CD14-positive monocyte (primary cell): ENCODE measurements at regions not wholly inside any gene's neighbourhood (a gene's known extent, or its start where the extent isn't known, plus 50 kb on each side); places are given as distances from the start of the nearest gene placed in this dataset.

Experiments
- DNase-seq, 3 donors: peaks; one replicate each; pipeline ENCODE4 v3.0.0-alpha.2; 2011 to 2022
- H2AFZ ChIP-seq: 2 replicates; pipeline ENCODE4 v1.6.0; 2012; ENCODE audit warnings: mild to moderate bottlenecking, low read depth, low read length, inconsistent platforms; ENCODE audit not compliant: insufficient read depth, poor library complexity, severe bottlenecking
- H3K27ac ChIP-seq, 2 donors: 1 replicate in 1 of 2; 2 replicates in 1 of 2; pipeline ENCODE4 v1.5.1; 2012 to 2013; ENCODE audit warnings: low read length in 2 of 2, control low read depth in 1 of 2, inconsistent platforms in 1 of 2, low read depth in 1 of 2, mild to moderate bottlenecking in 1 of 2
- H3K27me3 ChIP-seq, 2 donors: one replicate each; pipeline versions ENCODE4 v1.6.0 to v1.6.1; 2011 to 2013; ENCODE audit warnings: low read length in 2 of 2; ENCODE audit not compliant: control insufficient read depth in 2 of 2, insufficient read depth in 2 of 2
- H3K36me3 ChIP-seq, 2 donors: replicated peaks in 1 of 2; 1 replicate in 1 of 2; 2 replicates in 1 of 2; pipeline versions ENCODE4 v1.5.1 to v1.6.1; 2012 to 2013; ENCODE audit warnings: low read length in 2 of 2, control low read depth in 1 of 2, inconsistent platforms in 1 of 2, mild to moderate bottlenecking in 1 of 2; ENCODE audit not compliant: insufficient read depth in 2 of 2, control insufficient read depth in 1 of 2
- H3K4me1 ChIP-seq, 2 donors: 1 replicate in 1 of 2; 2 replicates in 1 of 2; pipeline versions ENCODE4 v1.5.1 to v1.6.1; 2012 to 2013; ENCODE audit warnings: low read length in 2 of 2, control low read depth in 1 of 2, inconsistent platforms in 1 of 2, mild to moderate bottlenecking in 1 of 2, moderate library complexity in 1 of 2; ENCODE audit not compliant: insufficient read depth in 2 of 2, control insufficient read depth in 1 of 2
- H3K4me2 ChIP-seq: replicated peaks from 2 replicates; pipeline ENCODE3; 2012; ENCODE audit warnings: low read length, moderate library complexity, mild to moderate bottlenecking; ENCODE audit not compliant: poor library complexity, severe bottlenecking; ENCODE audit errors: extremely low read depth
- H3K4me3 ChIP-seq, 3 experiments: fragments of 200-600 bp in 1 of 3; sonication (generic) in 1 of 3; replicated peaks in 1 of 3; 1 replicate in 2 of 3; 2 replicates in 1 of 3; pipeline ENCODE4 v1.5.1; 2011 to 2013; ENCODE audit warnings: low read length in 3 of 3, mild to moderate bottlenecking in 3 of 3, control low read depth in 2 of 3, low read depth in 2 of 3, inconsistent platforms in 1 of 3, moderate library complexity in 1 of 3
- H3K79me2 ChIP-seq: 2 replicates; pipeline ENCODE4 v1.6.0; 2012; ENCODE audit warnings: mild to moderate bottlenecking, control low read depth, inconsistent platforms, low read length, moderate library complexity; ENCODE audit not compliant: insufficient read depth
- H3K9ac ChIP-seq: 2 replicates; pipeline ENCODE4 v1.6.0; 2017; ENCODE audit warnings: low read length, mild to moderate bottlenecking; ENCODE audit not compliant: insufficient read depth, poor library complexity, severe bottlenecking
- H3K9me3 ChIP-seq, 2 donors: replicated peaks in 1 of 2; 1 replicate in 1 of 2; 2 replicates in 1 of 2; pipeline versions ENCODE4 v1.5.1 to v1.6.1; 2012 to 2013; ENCODE audit warnings: low read length in 2 of 2, control low read depth in 1 of 2; ENCODE audit not compliant: control insufficient read depth in 1 of 2, insufficient read depth in 1 of 2
- H4K20me1 ChIP-seq: 2 replicates; pipeline ENCODE4 v1.6.0; 2012; ENCODE audit warnings: mild to moderate bottlenecking, low read length, control low read depth, moderate library complexity; ENCODE audit not compliant: insufficient read depth
- H3K27ac Mint-ChIP-seq, 7 donors: one replicate each; pipeline ENCODE4 v1.8.0; 2020; ENCODE audit warnings: mild to moderate bottlenecking in 7 of 7, mixed read lengths in 7 of 7, moderate library complexity in 6 of 7, inconsistent platforms in 2 of 7
- H3K27me3 Mint-ChIP-seq, 3 donors: one replicate each; pipeline ENCODE4 v1.8.0; 2021 to 2022; ENCODE audit warnings: low read depth in 3 of 3, mild to moderate bottlenecking in 3 of 3, mixed read lengths in 3 of 3, moderate library complexity in 3 of 3, inconsistent platforms in 1 of 3
- H3K36me3 Mint-ChIP-seq, 2 donors: one replicate each; pipeline ENCODE4 v1.8.0; 2020; ENCODE audit warnings: mixed read lengths in 2 of 2, inconsistent platforms in 1 of 2, mild to moderate bottlenecking in 1 of 2
- H3K4me1 Mint-ChIP-seq: one replicate; pipeline ENCODE4 v1.8.0; 2020; ENCODE audit warnings: mild to moderate bottlenecking, mixed read lengths
- H3K4me3 Mint-ChIP-seq, 2 donors: one replicate each; pipeline ENCODE4 v1.8.0; 2020; ENCODE audit warnings: mild to moderate bottlenecking in 2 of 2, mixed read lengths in 2 of 2, moderate library complexity in 1 of 2
- H3K9me3 Mint-ChIP-seq, 7 donors: one replicate each; pipeline ENCODE4 v1.8.0; 2020 to 2022; ENCODE audit warnings: mixed read lengths in 7 of 7, mild to moderate bottlenecking in 6 of 7, moderate library complexity in 6 of 7, inconsistent platforms in 2 of 7
- WGBS: methylation state at CpG from one replicate; pipeline ENCODE4 v1.1.5; 2013; ENCODE audit warnings: missing lambda C conversion rate; ENCODE audit not compliant: insufficient coverage; 5-methylcytosine and 5-hydroxymethylcytosine counted together
- intact Hi-C, 2 donors: fragments of 100-400 bp; cut with micrococcal nuclease; formaldehyde crosslinking; loops; one replicate each; pipeline versions ENCODE4 v1.15.0 to v1.15.1; 2023
- TF ChIP-seq, protein P1 (sequence below): fragments of 200-600 bp; IDR thresholded peaks from one replicate; pipeline ENCODE4 v1.8.0; 2022; ENCODE audit warnings: antibody characterized with exemption, mild to moderate bottlenecking

GRCh38 chr7:68682910-68683309 is 915.4 kb upstream of the AUTS2 start:
- H2AFZ ChIP-seq = no peak overlapping the region
- TF ChIP-seq, protein P1, sequence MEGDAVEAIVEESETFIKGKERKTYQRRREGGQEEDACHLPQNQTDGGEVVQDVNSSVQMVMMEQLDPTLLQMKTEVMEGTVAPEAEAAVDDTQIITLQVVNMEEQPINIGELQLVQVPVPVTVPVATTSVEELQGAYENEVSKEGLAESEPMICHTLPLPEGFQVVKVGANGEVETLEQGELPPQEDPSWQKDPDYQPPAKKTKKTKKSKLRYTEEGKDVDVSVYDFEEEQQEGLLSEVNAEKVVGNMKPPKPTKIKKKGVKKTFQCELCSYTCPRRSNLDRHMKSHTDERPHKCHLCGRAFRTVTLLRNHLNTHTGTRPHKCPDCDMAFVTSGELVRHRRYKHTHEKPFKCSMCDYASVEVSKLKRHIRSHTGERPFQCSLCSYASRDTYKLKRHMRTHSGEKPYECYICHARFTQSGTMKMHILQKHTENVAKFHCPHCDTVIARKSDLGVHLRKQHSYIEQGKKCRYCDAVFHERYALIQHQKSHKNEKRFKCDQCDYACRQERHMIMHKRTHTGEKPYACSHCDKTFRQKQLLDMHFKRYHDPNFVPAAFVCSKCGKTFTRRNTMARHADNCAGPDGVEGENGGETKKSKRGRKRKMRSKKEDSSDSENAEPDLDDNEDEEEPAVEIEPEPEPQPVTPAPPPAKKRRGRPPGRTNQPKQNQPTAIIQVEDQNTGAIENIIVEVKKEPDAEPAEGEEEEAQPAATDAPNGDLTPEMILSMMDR = no peak
- H3K27ac Mint-ChIP-seq = no peak overlapping the region

GRCh38 chr7:68684246-68684839 is 913.9 kb upstream of the AUTS2 start:
- H3K9me3 Mint-ChIP-seq = peaks cover 8 to 57% (median 35%) of the 10 kb centered on the region in 7 donors
- H3K79me2 ChIP-seq = no peaks in the 10 kb centered on the region
- H3K36me3 ChIP-seq = no peaks in the 10 kb centered on the region
- no peak overlapping the region for H3K4me2 ChIP-seq
- H4K20me1 ChIP-seq = no peaks in the 10 kb centered on the region
- peaks cover 55 to 64% of the 10 kb centered on the region in 2 donors for H3K9me3 ChIP-seq
- no peak overlapping the region for H3K4me3 Mint-ChIP-seq
- no peak overlapping the region for H3K27ac ChIP-seq
- intact Hi-C loops = no loop called here
- no peaks in the 10 kb centered on the region for H3K36me3 Mint-ChIP-seq
- peaks cover 0 to 2% (median 0%) of the 10 kb centered on the region in 3 donors for H3K27me3 Mint-ChIP-seq
- no peaks in the 10 kb centered on the region for H3K4me1 ChIP-seq
- H3K4me1 Mint-ChIP-seq = no peaks in the 10 kb centered on the region
- WGBS = 91% methylated on average over 6 of the region's 8 CpGs
- TF ChIP-seq, protein P1 = no peak
- no peaks in the 10 kb centered on the region for H3K27me3 ChIP-seq
- DNase-seq = no peak
- no peak overlapping the region for H2AFZ ChIP-seq
- H3K4me3 ChIP-seq = no peak overlapping the region
- H3K27ac Mint-ChIP-seq = no peak overlapping the region
- H3K9ac ChIP-seq = no peak overlapping the region

More at GRCh38 chr7:68682910-68683309, 915.4 kb upstream of the AUTS2 start:
- 40% methylated on average over 1 of the region's 5 CpGs for WGBS
- peaks cover 8 to 60% (median 38%) of the 10 kb centered on the region in 7 donors for H3K9me3 Mint-ChIP-seq
- Histone ChIP-seq H3K4me1 (no peaks in the 10 kb centered on the region), H3K4me2 (no peak overlapping the region), H3K27ac (no peak overlapping the region), H3K4me3 (no peak overlapping the region), H4K20me1 (no peaks in the 10 kb centered on the region), H3K27me3 (no peaks in the 10 kb centered on the region), H3K79me2 (no peaks in the 10 kb centered on the region), H3K9ac (no peak overlapping the region), H3K9me3 (peaks cover 45 to 65% of the 10 kb centered on the region in 2 donors), H3K36me3 (no peaks in the 10 kb centered on the region)
- no peak for DNase-seq
- peaks cover 0 to 2% (median 1%) of the 10 kb centered on the region in 3 donors for H3K27me3 Mint-ChIP-seq
- intact Hi-C loops = no loop called here
- no peaks in the 10 kb centered on the region for H3K4me1 Mint-ChIP-seq
- H3K36me3 Mint-ChIP-seq = no peaks in the 10 kb centered on the region
- no peak overlapping the region for H3K4me3 Mint-ChIP-seq
